Glutamatergic neuron (in vitro differentiated cells): ENCODE measurements at regions not wholly inside any gene's neighbourhood (a gene's known extent, or its start where the extent isn't known, plus 50 kb on each side); places are given as distances from the start of the nearest gene placed in this dataset.

ENCODE experiments used
- DNase-seq: peaks from one replicate; pipeline ENCODE4 v3.0.0; 2022
- H3K27ac Mint-ChIP-seq: one replicate; pipeline ENCODE4 v1.8.0; 2020; ENCODE audit warnings: mild to moderate bottlenecking, mixed read lengths, inconsistent platforms; ENCODE audit not compliant: unreplicated experiment
- H3K27me3 Mint-ChIP-seq: one replicate; pipeline ENCODE4 v1.8.0; 2020; ENCODE audit warnings: mild to moderate bottlenecking, moderate library complexity, mixed read lengths, inconsistent platforms; ENCODE audit not compliant: unreplicated experiment
- H3K36me3 Mint-ChIP-seq: one replicate; pipeline ENCODE4 v1.8.0; 2020; ENCODE audit warnings: mild to moderate bottlenecking, mixed read lengths, inconsistent platforms; ENCODE audit not compliant: unreplicated experiment
- H3K4me1 Mint-ChIP-seq: one replicate; pipeline ENCODE4 v1.8.0; 2020; ENCODE audit warnings: mild to moderate bottlenecking, low read depth, mixed read lengths, inconsistent platforms; ENCODE audit not compliant: unreplicated experiment
- H3K4me3 Mint-ChIP-seq: one replicate; pipeline ENCODE4 v1.8.0; 2020; ENCODE audit warnings: mild to moderate bottlenecking, mixed read lengths, inconsistent platforms; ENCODE audit not compliant: unreplicated experiment
- H3K9me3 Mint-ChIP-seq: one replicate; pipeline ENCODE4 v1.8.0; 2020; ENCODE audit warnings: mild to moderate bottlenecking, moderate library complexity, mixed read lengths, inconsistent platforms; ENCODE audit not compliant: unreplicated experiment
- CTCF ChIP-seq: fragments of 200-600 bp; sonication (generic); IDR thresholded peaks from one replicate; pipeline ENCODE4 v1.5.0; 2021; ENCODE audit not compliant: partially characterized antibody, unreplicated experiment

GRCh38 chr1:59188413-59189213 lies 108.3 kb upstream of the FGGY start:
- no peak for TF ChIP-seq CTCF
- DNase-seq = no peak
- Mint-ChIP-seq H3K36me3 (no peaks in the 10 kb centered on the region), H3K27ac (no peak overlapping the region), H3K9me3 (no peaks in the 10 kb centered on the region), H3K27me3 (peaks cover 2% of the 10 kb centered on the region), H3K4me1 (no peaks in the 10 kb centered on the region), H3K4me3 (no peak overlapping the region)

GRCh38 chr1:59193443-59194093 lies 103.3 kb upstream of the FGGY start:
- no peaks in the 10 kb centered on the region for H3K4me1 Mint-ChIP-seq
- peaks cover 2% of the 10 kb centered on the region for H3K27me3 Mint-ChIP-seq
- no peaks in the 10 kb centered on the region for H3K36me3 Mint-ChIP-seq
- no peaks in the 10 kb centered on the region for H3K9me3 Mint-ChIP-seq
- H3K27ac Mint-ChIP-seq = no peak overlapping the region
- no peak overlapping the region for H3K4me3 Mint-ChIP-seq
- no peak for DNase-seq
- no peak for TF ChIP-seq CTCF

- H3K4me1 Mint-ChIP-seq = no peaks in the 10 kb centered on the region
Observed at GRCh38 chr1:59194621-59195020, 102.3 kb upstream of the FGGY start.

GRCh38 chr1:59195151-59195550 lies 101.7 kb upstream of the FGGY start:
- H3K27me3 Mint-ChIP-seq = peaks cover 2% of the 10 kb centered on the region
- no peak overlapping the region for H3K27ac Mint-ChIP-seq
- no peak for TF ChIP-seq CTCF
- DNase-seq = no peak
- H3K4me1 Mint-ChIP-seq = no peaks in the 10 kb centered on the region
- no peak overlapping the region for H3K4me3 Mint-ChIP-seq
- no peaks in the 10 kb centered on the region for H3K36me3 Mint-ChIP-seq
- H3K9me3 Mint-ChIP-seq = no peaks in the 10 kb centered on the region

More at GRCh38 chr1:59194621-59195020, 102.3 kb upstream of the FGGY start:
- DNase-seq = no peak
- H3K4me3 Mint-ChIP-seq = no peak overlapping the region
- no peaks in the 10 kb centered on the region for H3K36me3 Mint-ChIP-seq
- peaks cover 2% of the 10 kb centered on the region for H3K27me3 Mint-ChIP-seq
- H3K9me3 Mint-ChIP-seq = no peaks in the 10 kb centered on the region
- H3K27ac Mint-ChIP-seq = no peak overlapping the region
- TF ChIP-seq CTCF = no peak

- no peaks in the 10 kb centered on the region for H3K4me1 Mint-ChIP-seq
- H3K36me3 Mint-ChIP-seq = no peaks in the 10 kb centered on the region
- H3K9me3 Mint-ChIP-seq = no peaks in the 10 kb centered on the region
- DNase-seq = no peak
- peaks cover 2% of the 10 kb centered on the region for H3K27me3 Mint-ChIP-seq
- H3K4me3 Mint-ChIP-seq = no peak overlapping the region
- TF ChIP-seq CTCF = no peak
- H3K27ac Mint-ChIP-seq = no peak overlapping the region
Observed at GRCh38 chr1:59198564-59198963, 98.3 kb upstream of the FGGY start.
